HFFc6 (cell line): ENCODE measurements at regions not wholly inside any gene's neighbourhood (a gene's known extent, or its start where the extent isn't known, plus 50 kb on each side); places are given as distances from the start of the nearest gene placed in this dataset.

Experiments
- DNase-seq: peaks from one replicate; pipeline ENCODE4 v3.0.0-alpha.2; 2018
- H3K27ac Mint-ChIP-seq: 2 replicates; pipeline ENCODE4 v1.8.0; 2020; ENCODE audit warnings: mild to moderate bottlenecking, mixed read lengths
- H3K27me3 Mint-ChIP-seq: 2 replicates; pipeline ENCODE4 v1.8.0; 2021; ENCODE audit warnings: mild to moderate bottlenecking, moderate library complexity, mixed read lengths; ENCODE audit not compliant: insufficient read depth
- H3K36me3 Mint-ChIP-seq: 2 replicates; pipeline ENCODE4 v1.8.0; 2021; ENCODE audit warnings: low read depth, mixed read lengths
- H3K4me1 Mint-ChIP-seq: 2 replicates; pipeline ENCODE4 v1.8.0; 2020; ENCODE audit warnings: low read depth, mixed read lengths
- H3K4me3 Mint-ChIP-seq: 2 replicates; pipeline ENCODE4 v1.8.0; 2020; ENCODE audit warnings: mild to moderate bottlenecking, moderate library complexity, mixed read lengths
- H3K9me3 Mint-ChIP-seq: 2 replicates; pipeline ENCODE4 v1.8.0; 2020; ENCODE audit warnings: mild to moderate bottlenecking, mixed read lengths
- TF ChIP-seq, protein P1 (sequence below): fragments of 200-600 bp; sonication (generic); IDR thresholded peaks from 2 replicates; pipeline ENCODE4 v1.5.0; 2021; ENCODE audit warnings: antibody characterized with exemption, mild to moderate bottlenecking

DNA sequence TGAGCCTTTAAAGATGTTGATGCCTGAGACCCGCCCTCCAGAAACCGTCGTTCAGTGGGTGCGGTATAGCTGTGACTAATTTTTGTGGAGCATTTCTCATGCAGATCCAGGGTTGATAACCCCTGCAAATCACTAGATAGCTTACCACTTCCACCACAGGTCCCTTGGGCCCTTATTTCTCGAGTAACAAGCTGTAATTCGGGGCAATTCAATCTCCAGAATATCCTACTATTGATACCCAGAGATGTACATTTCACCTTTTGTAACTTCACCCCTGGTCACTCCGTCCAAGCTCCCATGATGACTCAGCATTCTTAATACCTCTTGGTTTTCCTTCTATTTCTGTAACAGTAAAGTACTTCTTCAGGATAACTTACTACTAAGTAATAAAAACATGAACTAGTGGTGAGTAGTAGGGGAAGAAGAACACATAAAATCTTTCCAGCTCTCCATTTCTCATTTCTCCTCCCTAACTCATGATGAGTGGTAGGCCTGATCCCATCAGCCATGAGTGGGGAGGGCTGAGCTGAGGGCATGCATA, 71.9 kb upstream of the UBL3 start:
- H3K27ac Mint-ChIP-seq: peak overlapping the region; percentile 99
- peak; percentile 64 for DNase-seq

DNA sequence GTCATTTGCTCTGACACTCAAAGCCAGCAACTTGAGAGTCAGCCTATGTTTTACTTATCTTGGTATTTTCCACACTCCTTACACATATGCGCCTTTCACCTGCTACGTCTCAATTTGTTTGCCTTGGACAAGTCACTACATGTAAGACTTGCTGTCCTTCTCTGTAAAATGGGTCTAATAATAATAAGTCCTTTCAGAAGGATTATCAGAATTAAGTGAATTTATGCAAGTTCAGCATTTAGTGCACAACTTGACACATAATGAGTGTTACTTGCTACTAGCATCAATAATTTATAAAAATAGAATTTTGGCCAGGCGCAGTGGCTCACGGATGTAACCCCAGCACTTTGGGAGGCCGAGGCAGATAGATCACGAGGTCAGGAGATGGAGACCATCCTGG, 71.1 kb upstream of the UBL3 start:
- DNase-seq: no peak
- Mint-ChIP-seq H3K27ac (no peak overlapping the region), H3K4me1 (peaks cover 89% of the 10 kb centered on the region), H3K36me3 (no peaks in the 10 kb centered on the region; the same call in 1 of the 2 replicates), H3K9me3 (no peaks in the 10 kb centered on the region), H3K27me3 (no peaks in the 10 kb centered on the region; the same call in 1 of the 2 replicates), H3K4me3 (no peak overlapping the region)
- TF ChIP-seq, protein P1, sequence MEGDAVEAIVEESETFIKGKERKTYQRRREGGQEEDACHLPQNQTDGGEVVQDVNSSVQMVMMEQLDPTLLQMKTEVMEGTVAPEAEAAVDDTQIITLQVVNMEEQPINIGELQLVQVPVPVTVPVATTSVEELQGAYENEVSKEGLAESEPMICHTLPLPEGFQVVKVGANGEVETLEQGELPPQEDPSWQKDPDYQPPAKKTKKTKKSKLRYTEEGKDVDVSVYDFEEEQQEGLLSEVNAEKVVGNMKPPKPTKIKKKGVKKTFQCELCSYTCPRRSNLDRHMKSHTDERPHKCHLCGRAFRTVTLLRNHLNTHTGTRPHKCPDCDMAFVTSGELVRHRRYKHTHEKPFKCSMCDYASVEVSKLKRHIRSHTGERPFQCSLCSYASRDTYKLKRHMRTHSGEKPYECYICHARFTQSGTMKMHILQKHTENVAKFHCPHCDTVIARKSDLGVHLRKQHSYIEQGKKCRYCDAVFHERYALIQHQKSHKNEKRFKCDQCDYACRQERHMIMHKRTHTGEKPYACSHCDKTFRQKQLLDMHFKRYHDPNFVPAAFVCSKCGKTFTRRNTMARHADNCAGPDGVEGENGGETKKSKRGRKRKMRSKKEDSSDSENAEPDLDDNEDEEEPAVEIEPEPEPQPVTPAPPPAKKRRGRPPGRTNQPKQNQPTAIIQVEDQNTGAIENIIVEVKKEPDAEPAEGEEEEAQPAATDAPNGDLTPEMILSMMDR: no peak

More for the DNA sequence above, 71.9 kb upstream of the UBL3 start:
- H3K9me3 Mint-ChIP-seq: no peaks in the 10 kb centered on the region
- H3K27me3 Mint-ChIP-seq: no peaks in the 10 kb centered on the region; the same call in 1 of the 2 replicates
- TF ChIP-seq, protein P1: no peak
- H3K4me1 Mint-ChIP-seq: peaks cover 89% of the 10 kb centered on the region
- H3K36me3 Mint-ChIP-seq: no peaks in the 10 kb centered on the region; the same call in 1 of the 2 replicates
- H3K4me3 Mint-ChIP-seq: peak overlapping the region; percentile 85; the same call in 1 of the 2 replicates

DNA sequence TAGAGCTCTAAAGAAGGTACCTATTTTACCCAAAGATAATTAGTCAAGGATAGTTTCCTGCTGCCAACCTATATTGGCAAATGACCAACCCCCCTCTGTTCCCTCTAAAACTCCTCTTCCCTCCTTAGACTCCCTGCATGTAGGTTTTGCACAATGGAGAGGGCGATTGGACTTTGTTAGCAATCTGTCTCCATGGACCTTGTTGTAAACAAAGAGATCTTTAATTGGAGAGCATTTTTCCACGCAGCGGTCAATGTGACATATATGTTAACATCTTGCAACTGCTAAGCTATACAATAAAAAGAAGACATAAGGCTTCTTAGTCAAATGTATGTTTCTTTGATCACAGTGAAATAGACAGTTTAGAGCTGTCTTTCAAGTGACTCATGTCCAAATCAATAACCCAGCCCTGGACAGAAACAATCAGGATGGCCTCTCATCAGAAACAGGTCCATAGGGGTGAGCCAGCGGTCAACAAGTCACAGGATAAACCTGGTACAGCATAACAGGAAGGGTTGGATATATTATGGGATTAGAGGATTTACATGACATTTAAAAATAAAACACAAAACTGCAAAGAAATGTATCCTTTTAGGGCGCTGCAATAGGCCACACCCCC, 69.7 kb upstream of the UBL3 start:
- no peaks in the 10 kb centered on the region for H3K27me3 Mint-ChIP-seq
- peaks cover 75% of the 10 kb centered on the region for H3K4me1 Mint-ChIP-seq
- DNase-seq: no peak
- 0 out of 2 replicates have a peak overlapping the region, but pooled peaks have one; percentile 5 for H3K27ac Mint-ChIP-seq
- TF ChIP-seq, protein P1: no peak
- no peaks in the 10 kb centered on the region for H3K9me3 Mint-ChIP-seq
- no peaks in the 10 kb centered on the region; the same call in 1 of the 2 replicates for H3K36me3 Mint-ChIP-seq
- no peak overlapping the region for H3K4me3 Mint-ChIP-seq

DNA sequence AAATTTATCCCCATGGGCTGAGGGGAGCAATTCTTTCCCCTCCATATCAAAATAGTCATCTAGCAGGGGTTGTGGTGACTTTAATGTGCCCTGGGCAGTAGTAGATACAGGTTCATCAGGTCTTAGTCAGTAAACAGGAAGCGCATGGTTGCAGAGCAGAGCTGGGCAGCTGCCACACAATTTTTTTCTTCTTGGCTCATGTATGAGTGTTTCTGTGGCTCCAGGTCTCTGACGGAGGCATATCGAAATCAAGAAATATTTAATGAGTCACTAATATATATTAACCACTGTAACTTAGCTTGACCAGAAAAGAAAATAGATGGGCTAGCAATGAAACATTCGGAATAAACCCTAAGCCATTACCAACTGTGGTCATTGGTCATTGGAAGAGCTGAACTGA, 68.4 kb upstream of the UBL3 start:
- Mint-ChIP-seq H3K9me3 (no peaks in the 10 kb centered on the region), H3K27ac (peak overlapping the region; percentile 86), H3K4me1 (peaks cover 62% of the 10 kb centered on the region), H3K4me3 (peak overlapping the region; percentile 56), H3K36me3 (no peaks in the 10 kb centered on the region; the same call in 1 of the 2 replicates), H3K27me3 (no peaks in the 10 kb centered on the region)
- TF ChIP-seq, protein P1: no peak
- peak; percentile 92 for DNase-seq

DNA sequence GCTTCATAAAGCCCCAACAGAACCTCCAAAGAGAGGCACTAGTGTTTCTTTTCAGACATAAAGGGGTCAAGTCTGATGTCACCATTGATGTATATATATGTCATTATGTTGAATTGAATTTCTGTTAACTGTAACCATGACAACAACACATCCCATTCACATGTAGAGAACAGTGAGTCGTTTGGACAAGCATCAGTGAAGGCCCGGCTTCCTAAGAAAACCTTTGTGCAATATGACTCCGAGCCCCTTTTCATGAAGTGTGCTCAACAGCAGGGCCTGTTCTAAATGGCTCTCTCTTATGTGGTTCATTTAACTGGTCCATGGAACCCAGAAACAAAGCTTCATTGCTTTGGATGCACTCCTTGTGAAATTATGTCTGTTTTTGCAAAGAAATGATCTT, 67.2 kb upstream of the UBL3 start:
- Mint-ChIP-seq H3K9me3 (no peaks in the 10 kb centered on the region), H3K27ac (no peak overlapping the region), H3K36me3 (no peaks in the 10 kb centered on the region; the same call in 1 of the 2 replicates), H3K4me1 (peaks cover 50% of the 10 kb centered on the region), H3K27me3 (no peaks in the 10 kb centered on the region; the same call in 1 of the 2 replicates), H3K4me3 (no peak overlapping the region)
- DNase-seq: no peak
- TF ChIP-seq, protein P1: no peak
